BE2C (cell line): ENCODE measurements at regions not wholly inside any gene's neighbourhood (a gene's known extent, or its start where the extent isn't known, plus 50 kb on each side); places are given as distances from the start of the nearest gene placed in this dataset.

Experiments used
- DNase-seq: peaks from one replicate; pipeline ENCODE4 v3.0.0-alpha.2; 2020
- H3K27me3 ChIP-seq: fragments of 250-450 bp; sonication (Bioruptor Pico); 2 replicates; pipeline ENCODE4 v1.5.1; 2020; ENCODE audit warnings: mild to moderate bottlenecking
- H3K36me3 ChIP-seq: fragments of 250-450 bp; sonication (Bioruptor Pico); 2 replicates; pipeline ENCODE4 v1.5.1; 2020; ENCODE audit warnings: mild to moderate bottlenecking
- H3K4me1 ChIP-seq: fragments of 250-450 bp; sonication (Bioruptor Pico); 2 replicates; pipeline ENCODE4 v1.5.1; 2020
- H3K4me3 ChIP-seq: 2 replicates; pipeline ENCODE4 v1.5.1; 2011; ENCODE audit warnings: low read depth, low read length
- H3K9me3 ChIP-seq: fragments of 250-450 bp; sonication (Bioruptor Pico); 2 replicates; pipeline ENCODE4 v1.5.1; 2020
- TF ChIP-seq, protein P1 (sequence below): IDR thresholded peaks from 2 replicates; pipeline ENCODE4 v1.5.1; 2012; ENCODE audit warnings: mild to moderate bottlenecking, low read depth, low read length

DNA sequence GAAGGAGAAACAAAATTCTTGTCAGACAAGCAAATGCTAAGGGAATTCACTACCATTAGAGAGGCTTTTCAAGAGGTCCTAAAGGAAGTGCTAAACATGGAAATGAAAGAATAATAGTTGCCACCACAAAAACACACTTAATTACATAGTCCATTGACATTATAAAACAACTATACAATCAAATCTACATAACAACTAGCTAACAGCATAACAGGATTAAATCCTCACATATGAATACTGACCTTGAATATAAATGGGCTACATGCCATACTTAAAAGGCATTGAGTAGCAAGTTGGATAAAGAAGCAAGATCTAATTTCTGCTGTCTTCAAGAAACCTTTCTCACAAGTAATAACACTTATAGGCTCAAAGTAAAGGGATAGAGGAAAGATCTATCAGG, 811.5 kb upstream of the CITED2 start:
- Histone ChIP-seq H3K36me3 (no peaks in the 10 kb centered on the region), H3K4me3 (no peak overlapping the region), H3K27me3 (no peaks in the 10 kb centered on the region), H3K4me1 (no peaks in the 10 kb centered on the region), H3K9me3 (no peaks in the 10 kb centered on the region)
- DNase-seq = no peak
- TF ChIP-seq, protein P1, sequence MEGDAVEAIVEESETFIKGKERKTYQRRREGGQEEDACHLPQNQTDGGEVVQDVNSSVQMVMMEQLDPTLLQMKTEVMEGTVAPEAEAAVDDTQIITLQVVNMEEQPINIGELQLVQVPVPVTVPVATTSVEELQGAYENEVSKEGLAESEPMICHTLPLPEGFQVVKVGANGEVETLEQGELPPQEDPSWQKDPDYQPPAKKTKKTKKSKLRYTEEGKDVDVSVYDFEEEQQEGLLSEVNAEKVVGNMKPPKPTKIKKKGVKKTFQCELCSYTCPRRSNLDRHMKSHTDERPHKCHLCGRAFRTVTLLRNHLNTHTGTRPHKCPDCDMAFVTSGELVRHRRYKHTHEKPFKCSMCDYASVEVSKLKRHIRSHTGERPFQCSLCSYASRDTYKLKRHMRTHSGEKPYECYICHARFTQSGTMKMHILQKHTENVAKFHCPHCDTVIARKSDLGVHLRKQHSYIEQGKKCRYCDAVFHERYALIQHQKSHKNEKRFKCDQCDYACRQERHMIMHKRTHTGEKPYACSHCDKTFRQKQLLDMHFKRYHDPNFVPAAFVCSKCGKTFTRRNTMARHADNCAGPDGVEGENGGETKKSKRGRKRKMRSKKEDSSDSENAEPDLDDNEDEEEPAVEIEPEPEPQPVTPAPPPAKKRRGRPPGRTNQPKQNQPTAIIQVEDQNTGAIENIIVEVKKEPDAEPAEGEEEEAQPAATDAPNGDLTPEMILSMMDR = no peak

DNA sequence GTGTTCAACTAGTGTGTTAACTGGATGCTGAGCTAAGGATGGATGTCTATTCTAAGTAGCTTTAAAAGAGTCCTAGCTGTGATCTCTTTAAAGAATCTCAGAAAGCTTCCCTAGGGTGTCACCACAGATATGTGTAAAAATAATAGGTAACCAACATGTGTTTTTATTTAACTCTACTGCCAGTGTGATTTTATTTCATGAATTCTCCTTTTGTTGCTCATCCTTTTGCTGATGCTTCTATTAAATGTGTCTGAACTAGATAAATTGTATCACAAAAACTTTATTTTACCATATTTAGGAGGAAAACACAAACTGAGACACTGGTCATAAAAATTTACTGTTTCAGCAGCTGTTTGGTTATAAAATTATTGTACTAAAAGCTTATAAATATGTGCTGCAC, 809.4 kb upstream of the CITED2 start:
- Histone ChIP-seq H3K9me3 (no peaks in the 10 kb centered on the region), H3K4me1 (no peaks in the 10 kb centered on the region), H3K27me3 (no peaks in the 10 kb centered on the region), H3K4me3 (no peak overlapping the region), H3K36me3 (no peaks in the 10 kb centered on the region)
- TF ChIP-seq, protein P1 = no peak
- DNase-seq = no peak

DNA sequence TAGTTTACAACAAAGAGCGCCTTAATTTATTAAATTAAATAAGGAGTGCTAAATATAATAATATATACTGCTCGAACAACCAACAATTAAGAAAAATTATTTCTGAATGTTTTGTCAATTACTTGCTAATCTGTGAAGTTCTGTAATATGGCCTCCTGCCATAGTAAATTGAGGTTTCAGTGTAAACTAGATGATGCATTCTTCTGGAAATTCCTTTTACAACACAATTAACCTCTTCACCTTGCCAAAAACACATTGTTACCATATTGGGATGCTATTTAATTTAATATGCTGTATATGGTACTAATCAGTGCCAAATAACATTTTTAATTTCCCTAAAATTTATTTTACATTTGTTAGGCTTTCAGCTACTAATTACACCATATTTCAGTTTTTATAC, 808.4 kb upstream of the CITED2 start:
- H3K4me1 ChIP-seq = no peaks in the 10 kb centered on the region
- no peak overlapping the region for H3K4me3 ChIP-seq
- H3K27me3 ChIP-seq = no peaks in the 10 kb centered on the region
- no peaks in the 10 kb centered on the region for H3K36me3 ChIP-seq
- no peaks in the 10 kb centered on the region for H3K9me3 ChIP-seq
- TF ChIP-seq, protein P1 = no peak
- no peak for DNase-seq

DNA sequence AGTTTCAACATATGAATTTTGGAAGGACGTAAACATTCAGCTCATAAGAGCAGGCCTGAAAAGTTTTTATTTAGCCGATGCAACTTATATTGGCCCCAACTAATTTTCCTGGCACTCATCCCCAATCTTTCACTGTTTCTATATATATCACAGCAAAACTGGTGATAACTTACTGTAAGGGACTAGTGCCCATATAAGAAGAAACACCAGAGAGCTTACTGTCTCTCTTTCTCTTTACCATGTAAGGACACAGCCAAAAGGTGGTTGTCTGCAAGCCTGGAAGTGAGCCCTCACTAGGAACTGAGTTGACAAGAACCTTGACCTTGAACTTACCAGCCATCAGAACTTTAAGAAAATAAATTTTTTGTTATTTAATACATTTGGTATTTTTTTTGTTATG, 807.4 kb upstream of the CITED2 start:
- no peak overlapping the region for H3K4me3 ChIP-seq
- no peak for DNase-seq
- no peaks in the 10 kb centered on the region for H3K36me3 ChIP-seq
- no peaks in the 10 kb centered on the region for H3K9me3 ChIP-seq
- H3K27me3 ChIP-seq = no peaks in the 10 kb centered on the region
- TF ChIP-seq, protein P1 = no peak
- no peaks in the 10 kb centered on the region for H3K4me1 ChIP-seq

DNA sequence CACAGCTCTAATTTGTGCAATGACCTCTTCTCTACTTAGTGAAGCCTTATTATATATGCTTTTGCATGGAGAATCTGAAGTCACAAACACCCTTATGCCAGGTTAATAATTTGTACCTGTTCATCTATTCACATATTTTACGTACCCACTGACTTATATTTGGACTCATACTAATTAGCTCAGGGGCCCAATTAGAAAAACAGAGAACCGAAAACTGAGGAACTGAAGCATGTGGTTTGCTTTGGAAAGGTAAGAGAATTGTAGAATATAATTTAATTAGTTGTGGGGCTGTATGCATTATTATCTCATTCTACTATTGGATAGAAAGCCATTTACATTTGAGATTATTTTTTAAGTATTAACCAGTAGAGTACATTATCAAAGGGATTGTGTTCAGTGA, 805.9 kb upstream of the CITED2 start:
- Histone ChIP-seq H3K36me3 (no peaks in the 10 kb centered on the region), H3K4me3 (no peak overlapping the region), H3K27me3 (no peaks in the 10 kb centered on the region), H3K4me1 (no peaks in the 10 kb centered on the region), H3K9me3 (no peaks in the 10 kb centered on the region)
- DNase-seq = no peak
- TF ChIP-seq, protein P1 = no peak

DNA sequence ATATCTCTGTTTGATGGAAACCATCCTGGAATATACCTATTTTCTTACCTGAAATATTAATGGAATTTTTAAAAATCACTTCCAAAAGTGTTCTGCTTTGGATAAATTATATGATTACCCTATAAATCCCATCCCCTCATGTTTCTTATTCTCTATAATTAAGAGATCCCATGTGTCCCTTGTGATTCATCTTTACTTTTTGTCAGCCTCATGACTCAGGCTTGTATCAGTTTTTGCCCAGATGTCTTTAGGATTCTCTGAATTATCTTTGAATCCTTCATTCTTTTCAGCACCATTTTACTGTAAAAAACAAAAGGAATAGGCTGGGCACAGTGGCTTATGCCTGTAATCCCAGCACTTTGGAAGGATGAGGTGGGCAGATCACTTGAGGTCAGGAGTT, 804.5 kb upstream of the CITED2 start:
- Histone ChIP-seq H3K4me1 (no peaks in the 10 kb centered on the region), H3K27me3 (no peaks in the 10 kb centered on the region), H3K36me3 (no peaks in the 10 kb centered on the region), H3K4me3 (no peak overlapping the region), H3K9me3 (no peaks in the 10 kb centered on the region)
- no peak for DNase-seq
- TF ChIP-seq, protein P1 = no peak
